WERI-Rb-1 (cell line): ENCODE measurements at regions not wholly inside any gene's neighbourhood (a gene's known extent, or its start where the extent isn't known, plus 50 kb on each side); places are given as distances from the start of the nearest gene placed in this dataset.

ENCODE experiments used
- DNase-seq: peaks from one replicate; pipeline ENCODE4 v3.0.0-alpha.2; 2020
- H3K27ac ChIP-seq: fragments of 250-450 bp; sonication (Bioruptor Pico); 2 replicates; pipeline ENCODE4 v1.5.1; 2020; ENCODE audit warnings: mild to moderate bottlenecking, moderate library complexity
- H3K27me3 ChIP-seq: fragments of 250-450 bp; sonication (Bioruptor Pico); 2 replicates; pipeline ENCODE4 v1.5.1; 2021; ENCODE audit warnings: mild to moderate bottlenecking, low read depth, moderate library complexity; ENCODE audit not compliant: insufficient read depth, severe bottlenecking
- H3K36me3 ChIP-seq: fragments of 250-450 bp; sonication (Bioruptor Pico); 2 replicates; pipeline ENCODE4 v1.5.1; 2020; ENCODE audit warnings: mild to moderate bottlenecking, moderate library complexity
- H3K4me3 ChIP-seq: 2 replicates; pipeline ENCODE4 v1.5.1; 2011; ENCODE audit warnings: low read depth, mild to moderate bottlenecking, control low read depth, low read length
- H3K9me3 ChIP-seq: fragments of 250-450 bp; sonication (Bioruptor Pico); 2 replicates; pipeline ENCODE4 v1.5.1; 2021; ENCODE audit warnings: mild to moderate bottlenecking, moderate library complexity; ENCODE audit not compliant: severe bottlenecking
- TF ChIP-seq, protein P1 (sequence below): IDR thresholded peaks from 2 replicates; pipeline ENCODE4 v1.5.1; 2011; ENCODE audit warnings: low read depth, mild to moderate bottlenecking, control low read depth, inconsistent platforms, low read length

DNA sequence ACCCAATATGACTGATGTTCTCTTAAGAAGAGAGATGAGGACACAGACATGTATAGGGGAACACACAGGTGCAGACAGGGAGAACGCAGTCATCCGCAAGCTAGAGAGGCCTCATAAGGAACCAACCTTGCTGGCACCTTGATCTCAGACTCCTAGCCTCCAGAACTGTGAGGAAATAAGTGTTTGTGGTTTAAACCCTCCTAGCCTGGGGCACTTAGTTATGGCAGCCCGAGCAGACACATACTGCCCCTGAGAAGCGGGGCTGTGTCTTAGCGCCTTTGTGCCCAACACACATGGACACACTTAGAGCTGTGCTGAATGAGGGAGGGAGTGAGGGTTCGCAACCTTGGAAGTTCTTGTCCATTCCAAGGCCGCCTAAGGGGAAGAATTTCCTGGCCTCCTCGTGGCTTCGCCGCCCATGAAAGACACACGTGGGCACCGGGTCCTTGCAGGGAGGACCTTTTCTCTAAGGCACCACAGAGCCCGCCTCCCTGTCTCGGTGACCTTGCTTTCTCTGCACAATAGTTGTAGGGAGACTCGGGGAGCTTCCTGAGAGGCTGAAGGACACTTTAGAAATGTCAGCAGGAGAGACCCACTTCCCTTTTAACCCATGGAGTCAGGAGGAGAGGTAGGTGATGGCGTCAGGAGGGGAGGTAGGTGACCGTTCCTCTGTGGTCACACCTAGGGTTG lies 224.5 kb upstream of the HDAC4 start:
- Histone ChIP-seq H3K27me3 (peaks cover 90% of the 10 kb centered on the region), H3K4me3 (no peak overlapping the region), H3K27ac (no peak overlapping the region), H3K9me3 (no peaks in the 10 kb centered on the region), H3K36me3 (no peaks in the 10 kb centered on the region)
- DNase-seq, result no peak
- TF ChIP-seq, protein P1, sequence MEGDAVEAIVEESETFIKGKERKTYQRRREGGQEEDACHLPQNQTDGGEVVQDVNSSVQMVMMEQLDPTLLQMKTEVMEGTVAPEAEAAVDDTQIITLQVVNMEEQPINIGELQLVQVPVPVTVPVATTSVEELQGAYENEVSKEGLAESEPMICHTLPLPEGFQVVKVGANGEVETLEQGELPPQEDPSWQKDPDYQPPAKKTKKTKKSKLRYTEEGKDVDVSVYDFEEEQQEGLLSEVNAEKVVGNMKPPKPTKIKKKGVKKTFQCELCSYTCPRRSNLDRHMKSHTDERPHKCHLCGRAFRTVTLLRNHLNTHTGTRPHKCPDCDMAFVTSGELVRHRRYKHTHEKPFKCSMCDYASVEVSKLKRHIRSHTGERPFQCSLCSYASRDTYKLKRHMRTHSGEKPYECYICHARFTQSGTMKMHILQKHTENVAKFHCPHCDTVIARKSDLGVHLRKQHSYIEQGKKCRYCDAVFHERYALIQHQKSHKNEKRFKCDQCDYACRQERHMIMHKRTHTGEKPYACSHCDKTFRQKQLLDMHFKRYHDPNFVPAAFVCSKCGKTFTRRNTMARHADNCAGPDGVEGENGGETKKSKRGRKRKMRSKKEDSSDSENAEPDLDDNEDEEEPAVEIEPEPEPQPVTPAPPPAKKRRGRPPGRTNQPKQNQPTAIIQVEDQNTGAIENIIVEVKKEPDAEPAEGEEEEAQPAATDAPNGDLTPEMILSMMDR, result no peak

DNA sequence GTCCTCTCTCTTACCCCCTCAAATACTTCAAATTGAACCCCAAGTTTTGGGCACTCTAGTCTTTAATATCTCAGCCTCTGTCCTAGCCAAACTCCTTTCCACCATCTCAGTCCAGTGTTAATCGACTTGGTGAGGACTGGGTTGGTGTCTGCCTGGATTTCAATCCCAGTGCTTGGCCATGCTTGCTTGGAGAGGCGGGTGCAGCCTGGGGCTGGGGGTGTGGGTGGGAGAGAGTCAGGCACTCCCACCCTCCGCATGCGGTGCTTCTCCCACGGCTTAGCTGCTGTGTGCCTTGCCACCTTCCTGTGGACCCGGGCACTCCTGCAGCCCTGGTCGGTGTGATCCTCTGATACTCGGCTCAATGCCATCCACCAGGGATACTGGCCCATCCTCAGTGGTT lies 220.8 kb upstream of the HDAC4 start:
- Histone ChIP-seq H3K27ac (no peak overlapping the region), H3K4me3 (no peak overlapping the region), H3K27me3 (peaks cover 71% of the 10 kb centered on the region), H3K9me3 (no peaks in the 10 kb centered on the region), H3K36me3 (no peaks in the 10 kb centered on the region)
- TF ChIP-seq, protein P1, result no peak
- no peak for DNase-seq

- H3K36me3 ChIP-seq, result no peaks in the 10 kb centered on the region
- no peak for DNase-seq
- no peak overlapping the region for H3K27ac ChIP-seq
- H3K9me3 ChIP-seq, result peaks cover 2% of the 10 kb centered on the region
- TF ChIP-seq, protein P1, result no peak
- H3K27me3 ChIP-seq, result peaks cover 62% of the 10 kb centered on the region
- H3K4me3 ChIP-seq, result no peak overlapping the region
Measured at GRCh38 chr2:239619369-239619768, 218.5 kb upstream of the HDAC4 start.

DNA sequence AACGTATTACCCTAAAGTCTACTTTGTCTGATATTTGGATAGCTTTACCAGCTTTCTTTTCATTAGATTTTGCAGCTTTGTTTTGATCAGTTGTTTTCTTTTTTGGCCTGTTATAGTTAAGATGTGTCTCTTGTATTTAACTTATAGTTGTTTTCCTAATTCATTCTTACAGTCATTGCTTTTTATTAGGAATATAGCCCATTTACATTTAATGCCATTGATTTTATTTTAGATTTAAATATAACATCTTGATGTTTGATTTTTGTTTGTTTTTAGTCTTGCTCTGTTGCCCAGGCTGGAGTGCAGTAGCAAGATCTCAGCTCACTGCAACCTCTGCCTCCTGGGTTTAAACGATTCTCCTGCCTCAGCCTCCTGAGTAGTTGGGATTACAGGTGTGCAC lies 215.9 kb upstream of the HDAC4 start:
- TF ChIP-seq, protein P1, result no peak

DNA sequence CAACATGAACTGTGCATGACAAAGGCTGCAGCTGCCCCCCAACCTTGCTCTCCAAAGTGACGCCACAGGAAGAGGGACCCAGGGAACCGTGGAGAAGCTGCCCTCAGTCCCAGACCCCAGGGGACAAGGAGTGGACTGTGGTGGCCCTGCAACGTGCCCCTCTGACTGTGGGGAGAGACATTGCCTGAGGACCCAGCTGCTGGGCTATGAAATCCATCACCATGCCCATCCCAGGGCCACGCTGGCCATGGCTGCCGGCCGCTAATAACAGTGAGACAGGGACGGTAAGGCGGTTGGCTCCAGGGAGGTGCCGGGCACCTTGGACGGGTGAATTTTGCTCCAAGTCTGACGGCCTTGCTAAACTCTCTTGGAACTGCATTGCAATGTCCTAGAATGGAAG lies 211.3 kb upstream of the HDAC4 start:
- TF ChIP-seq, protein P1, result no peak
- no peak for DNase-seq
- peaks cover 2% of the 10 kb centered on the region for H3K9me3 ChIP-seq
- H3K27ac ChIP-seq, result no peak overlapping the region
- H3K4me3 ChIP-seq, result no peak overlapping the region
- peaks cover 84% of the 10 kb centered on the region for H3K27me3 ChIP-seq
- H3K36me3 ChIP-seq, result no peaks in the 10 kb centered on the region

More for the DNA sequence above, 215.9 kb upstream of the HDAC4 start:
- H3K9me3 ChIP-seq, result peaks cover 2% of the 10 kb centered on the region
- H3K27ac ChIP-seq, result no peak overlapping the region
- no peaks in the 10 kb centered on the region for H3K36me3 ChIP-seq
- DNase-seq, result no peak
- no peak overlapping the region for H3K4me3 ChIP-seq
- H3K27me3 ChIP-seq, result peaks cover 64% of the 10 kb centered on the region
